HEK293T (cell line): ENCODE measurements at regions not wholly inside any gene's neighbourhood (a gene's known extent, or its start where the extent isn't known, plus 50 kb on each side); places are given as distances from the start of the nearest gene placed in this dataset.

Experiments used
- ARNT ChIP-seq: fragments of 450-650 bp; IDR thresholded peaks from 2 replicates; pipeline ENCODE4 v1.6.1; 2017; ENCODE audit warnings: mild to moderate bottlenecking
- BHLHE40 ChIP-seq: fragments of 450-650 bp; IDR thresholded peaks from 2 replicates; pipeline ENCODE4 v1.6.1; 2016; ENCODE audit warnings: mild to moderate bottlenecking, moderate library complexity, borderline replicate concordance
- CTBP1 ChIP-seq: fragments of 450-650 bp; IDR thresholded peaks from 2 replicates; pipeline ENCODE4 v1.6.1; 2016; ENCODE audit warnings: borderline replicate concordance
- ELF4 ChIP-seq: fragments of 450-650 bp; IDR thresholded peaks from 2 replicates; pipeline ENCODE4 v1.6.1; 2017; ENCODE audit warnings: antibody characterized with exemption
- FOXA1 ChIP-seq: fragments of 450-650 bp; IDR thresholded peaks from 2 replicates; pipeline ENCODE4 v1.6.1; 2016; ENCODE audit warnings: mild to moderate bottlenecking
- FOXK2 ChIP-seq: fragments of 450-650 bp; IDR thresholded peaks from 2 replicates; pipeline ENCODE4 v1.6.1; 2016; ENCODE audit warnings: mild to moderate bottlenecking
- HDGF ChIP-seq: fragments of 450-650 bp; IDR thresholded peaks from 2 replicates; pipeline ENCODE4 v1.6.1; 2017; ENCODE audit warnings: antibody characterized with exemption, borderline replicate concordance
- L3MBTL2 ChIP-seq: fragments of 450-650 bp; conservative IDR thresholded peaks from 2 replicates; pipeline ENCODE4 v1.6.1; 2016; ENCODE audit warnings: mild to moderate bottlenecking
- NFRKB ChIP-seq: fragments of 450-650 bp; IDR thresholded peaks from 2 replicates; pipeline ENCODE4 v1.6.1; 2016; ENCODE audit warnings: mild to moderate bottlenecking, moderate library complexity
- SP1 ChIP-seq: fragments of 450-650 bp; IDR thresholded peaks from 2 replicates; pipeline ENCODE4 v1.6.1; 2017
- SUZ12 ChIP-seq: fragments of 450-650 bp; IDR thresholded peaks from 2 replicates; pipeline ENCODE4 v1.6.1; 2016; ENCODE audit warnings: mild to moderate bottlenecking
- TARDBP ChIP-seq: fragments of 450-650 bp; IDR thresholded peaks from 2 replicates; pipeline ENCODE4 v1.6.1; 2016

DNA sequence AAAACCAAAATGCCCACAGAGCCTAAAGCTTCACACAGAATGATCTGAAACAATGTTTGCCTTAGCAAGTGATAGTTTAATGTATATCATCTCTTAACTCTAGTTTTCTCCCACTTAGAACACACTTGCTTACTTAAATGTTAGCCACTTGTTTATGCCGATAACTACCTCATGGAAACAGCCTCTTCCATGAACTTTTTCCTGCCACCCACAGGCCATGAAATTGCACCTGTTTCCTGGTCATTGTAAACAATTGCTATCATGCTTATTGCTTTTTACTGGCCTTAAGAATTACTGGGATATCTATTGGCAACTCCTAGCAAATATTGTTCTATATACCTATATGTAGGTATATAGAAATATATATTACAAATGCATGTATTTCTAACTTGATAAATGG is 231.1 kb downstream of the HDGFL1 start:
- TF ChIP-seq TARDBP: no peak
- no peak for TF ChIP-seq L3MBTL2
- TF ChIP-seq CTBP1: no peak
- TF ChIP-seq BHLHE40: no peak
- no peak for TF ChIP-seq ARNT
- TF ChIP-seq FOXA1: no peak
- no peak for TF ChIP-seq ELF4
- no peak for TF ChIP-seq FOXK2
- no peak for TF ChIP-seq SP1
- no peak for TF ChIP-seq NFRKB
- TF ChIP-seq SUZ12: no peak
- no peak for TF ChIP-seq HDGF
